Right ventricle myocardium superior (tissue), 1 donor: ENCODE measurements at regions not wholly inside any gene's neighbourhood (a gene's known extent, or its start where the extent isn't known, plus 50 kb on each side); places are given as distances from the start of the nearest gene placed in this dataset.
"Not testable (repeated sequence)": the region's sequence is repeated elsewhere in the genome, so short reads cannot be mapped to it uniquely, and the experiment has no call there.

Experiments
- ATAC-seq: fragments of 200-7000 bp; cut with Tn5 transposase; one replicate; pipeline ENCODE4 v1.9.1; 2020; ENCODE audit warnings: mild to moderate bottlenecking; ENCODE audit not compliant: poor library complexity
- DNase-seq: peaks from one replicate; pipeline ENCODE4 v3.0.0-alpha.2; 2020
- intact Hi-C: fragments of 100-400 bp; cut with DNase I; formaldehyde crosslinking; loops from one replicate; pipeline ENCODE4 v1.11.2; 2022
- donor health status: DM: no; HTN: yes; CAD: no; lungs with severe emphysema.

DNA sequence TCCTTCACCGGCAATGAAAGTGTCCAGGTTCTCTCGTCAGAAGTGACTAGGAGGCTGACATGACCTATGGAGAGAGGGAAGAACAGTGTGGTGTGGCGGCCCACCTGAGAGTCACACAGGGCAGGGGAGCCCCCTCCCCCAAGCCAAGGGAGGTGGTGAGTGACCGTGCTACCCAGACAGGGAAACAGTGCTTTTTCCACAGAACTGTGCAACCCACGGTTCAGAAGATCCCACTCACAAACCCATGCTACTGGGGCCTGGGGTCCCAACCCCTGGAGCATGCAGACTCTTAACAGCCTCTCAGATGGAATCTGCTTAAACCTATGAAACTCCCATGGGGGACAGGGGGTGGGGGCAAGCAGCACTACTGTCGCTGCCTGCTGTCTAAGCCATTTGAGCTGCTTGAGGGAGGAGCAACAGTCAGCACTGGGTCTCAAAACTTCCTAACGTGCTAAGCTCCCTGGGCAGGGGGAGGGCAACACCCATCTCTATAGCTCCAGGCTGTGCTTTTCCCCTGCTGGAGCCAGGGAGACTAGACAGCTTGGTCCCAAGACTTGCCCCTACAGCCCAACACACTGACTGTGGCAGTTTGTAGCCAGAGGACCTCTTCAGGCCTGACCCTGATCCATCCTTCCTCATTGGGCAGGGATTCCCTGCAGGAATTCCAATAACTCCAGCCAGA lies 850.4 kb upstream of the AADAT start:
- intact Hi-C loops = no loop called here
- ATAC-seq (no peak), DNase-seq (no peak)

GRCh38 chr4:170938588-170938987 lies 848.8 kb upstream of the AADAT start:
- intact Hi-C loops = no loop called here
- ATAC-seq = no peak

GRCh38 chr4:170931321-170931720 lies 841.6 kb upstream of the AADAT start:
- DNase-seq (no peak), ATAC-seq (no peak)
- intact Hi-C loops = no loop called here

More at GRCh38 chr4:170938588-170938987, 848.8 kb upstream of the AADAT start:
- DNase-seq = no peak

DNA sequence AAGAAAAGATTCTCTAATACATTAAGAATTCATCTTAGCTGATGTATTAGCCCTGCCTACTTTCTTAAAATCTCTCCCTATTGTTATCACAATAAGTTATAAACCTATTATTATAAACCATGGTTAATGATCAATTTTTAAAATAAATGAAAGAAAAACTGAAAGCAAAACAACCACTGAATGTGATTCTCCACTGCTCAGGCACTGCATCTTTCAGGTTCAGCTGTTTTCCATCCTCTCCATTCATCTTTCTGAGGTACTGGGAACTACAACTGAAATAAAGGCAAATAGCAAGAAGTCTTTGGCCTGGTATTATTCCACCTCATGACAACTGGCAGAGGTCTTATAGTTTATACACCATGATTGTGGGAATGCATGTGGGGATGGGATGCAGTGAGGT lies 798.9 kb upstream of the AADAT start:
- DNase-seq (no peak), ATAC-seq (no peak)
- intact Hi-C loops = no loop called here

GRCh38 chr4:170887396-170887795 lies 797.6 kb upstream of the AADAT start:
- intact Hi-C loops = no loop called here
- DNase-seq (no peak), ATAC-seq (no peak)

- intact Hi-C loops = no loop called here
- no peak for DNase-seq
- no peak for ATAC-seq
Observed at GRCh38 chr4:170884969-170885570, 795.3 kb upstream of the AADAT start.

DNA sequence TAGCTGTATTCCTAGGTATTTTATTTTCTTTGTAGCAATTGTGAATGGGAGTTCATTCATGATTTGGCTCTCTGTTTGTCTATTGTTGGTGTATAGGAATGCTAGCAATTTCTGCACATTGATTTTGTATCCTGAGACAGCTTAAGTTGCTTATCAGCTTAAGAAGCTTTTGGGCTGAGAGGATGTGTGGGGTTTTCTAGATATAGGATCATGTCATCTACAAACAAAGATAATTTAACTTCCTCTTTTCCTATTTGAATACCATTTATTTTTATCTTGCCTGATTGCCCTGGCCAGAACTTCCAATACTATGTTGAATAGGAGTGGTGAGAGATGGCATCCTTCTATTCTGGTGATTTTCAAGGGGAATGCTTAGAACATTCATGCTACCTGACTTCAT lies 791.9 kb upstream of the AADAT start:
- ATAC-seq, intact Hi-C loops, DNase-seq: not testable (repeated sequence)

GRCh38 chr4:170875868-170876267 lies 786.1 kb upstream of the AADAT start:
- no peak for DNase-seq
- no peak for ATAC-seq
- intact Hi-C loops = no loop called here

DNA sequence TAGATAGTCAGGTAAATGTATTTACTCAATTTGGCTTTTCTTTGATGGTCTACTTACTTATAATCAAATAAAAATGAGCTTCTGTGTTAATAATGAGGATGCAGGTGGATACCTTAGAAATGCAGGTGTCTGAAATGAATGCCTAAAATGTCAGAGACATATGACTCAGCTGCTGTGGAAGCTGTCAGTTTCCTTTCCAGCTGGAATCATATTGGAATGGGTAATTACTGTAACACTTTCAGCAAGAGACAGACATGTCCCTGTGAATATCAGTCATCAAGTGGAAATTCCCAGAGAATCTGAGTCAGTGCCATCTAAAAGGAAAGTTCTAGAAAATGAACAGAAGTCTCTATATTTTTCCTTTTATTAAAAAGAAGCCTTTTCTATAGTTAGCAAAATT lies 783.0 kb upstream of the AADAT start:
- DNase-seq (no peak), ATAC-seq (no peak)
- intact Hi-C loops = no loop called here

DNA sequence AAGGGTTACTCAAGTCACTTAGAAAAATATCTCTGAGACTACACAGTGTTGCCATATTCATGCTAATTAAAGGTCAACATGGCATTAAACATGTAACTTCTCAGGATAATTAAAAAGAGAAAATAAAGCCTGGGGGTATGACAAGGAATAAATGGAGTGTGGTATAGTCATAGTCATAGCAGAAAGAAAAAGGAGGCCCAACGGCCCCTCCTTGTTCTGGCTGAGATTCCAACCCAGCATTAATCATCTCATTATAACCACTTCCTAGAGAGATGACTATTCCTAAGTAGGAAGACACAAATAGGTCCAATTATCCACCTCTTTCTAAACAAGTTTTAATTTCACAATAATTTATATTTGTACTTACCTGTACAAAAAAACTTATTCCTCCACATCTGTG lies 778.4 kb upstream of the AADAT start:
- ATAC-seq (no peak), DNase-seq (no peak)
- intact Hi-C loops = no loop called here

GRCh38 chr4:170854097-170854496 lies 764.3 kb upstream of the AADAT start:
- intact Hi-C loops = no loop called here
- DNase-seq = no peak
- ATAC-seq = no peak

GRCh38 chr4:170853422-170854021 lies 763.8 kb upstream of the AADAT start:
- DNase-seq = peak; percentile 51
- intact Hi-C loops = no loop called here
- no peak for ATAC-seq

DNA sequence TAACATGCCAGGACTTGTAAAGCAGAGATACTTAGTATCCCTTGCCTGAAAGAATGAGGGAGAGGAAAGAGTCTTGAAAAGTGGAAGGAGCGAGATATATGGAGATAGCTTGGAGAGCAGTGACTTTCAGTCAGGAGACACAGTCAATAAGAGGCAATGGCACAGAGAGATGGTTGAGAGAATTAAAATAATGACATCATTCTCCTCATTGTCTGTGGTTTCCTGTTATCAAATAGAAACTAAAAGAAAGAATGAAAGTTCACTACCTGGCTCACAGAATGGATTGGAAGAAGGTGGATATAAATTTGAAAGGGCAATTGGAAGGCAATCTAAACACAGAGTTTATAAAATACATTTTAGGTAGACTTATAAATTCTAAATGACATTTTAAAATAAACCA lies 760.2 kb upstream of the AADAT start:
- DNase-seq (no peak), ATAC-seq (no peak)
- intact Hi-C loops = no loop called here

GRCh38 chr4:170827562-170828274 lies 738.0 kb upstream of the AADAT start:
- DNase-seq = no peak
- intact Hi-C loops = no loop called here
- ATAC-seq = no peak

- intact Hi-C loops = no loop called here
- ATAC-seq = no peak
Observed at GRCh38 chr4:170818786-170819185, 729.0 kb upstream of the AADAT start.

GRCh38 chr4:170805352-170805751 lies 715.6 kb upstream of the AADAT start:
- no peak for DNase-seq
- no peak for ATAC-seq
- intact Hi-C loops = no loop called here

More at GRCh38 chr4:170818786-170819185, 729.0 kb upstream of the AADAT start:
- no peak for DNase-seq

- no peak for ATAC-seq
- DNase-seq = no peak
- intact Hi-C loops = no loop called here
Observed at GRCh38 chr4:170804930-170805329, 715.2 kb upstream of the AADAT start.

GRCh38 chr4:170803492-170803891 lies 713.7 kb upstream of the AADAT start:
- intact Hi-C loops = no loop called here
- DNase-seq (no peak), ATAC-seq (no peak)

DNA sequence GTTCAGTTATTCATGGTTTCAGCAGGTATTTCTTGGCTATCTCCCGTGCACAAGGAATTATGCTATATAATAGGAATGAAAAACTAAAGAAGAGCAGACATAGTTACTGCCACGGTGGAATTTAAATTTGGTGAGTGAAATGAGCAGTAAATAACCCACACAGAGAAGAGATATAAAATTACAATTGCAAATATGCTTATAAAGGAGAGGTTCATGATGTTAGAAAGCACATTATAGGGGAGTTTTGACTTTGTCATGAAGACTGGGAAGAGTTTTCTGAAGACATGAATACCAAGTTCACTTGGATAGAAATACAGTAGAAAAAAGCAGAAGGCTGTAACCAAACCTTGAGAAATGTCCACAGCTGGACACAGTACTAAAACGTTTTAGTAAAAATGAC lies 712.0 kb upstream of the AADAT start:
- intact Hi-C loops = no loop called here
- no peak for ATAC-seq
- DNase-seq = no peak

- DNase-seq (no peak), ATAC-seq (no peak)
- intact Hi-C loops = no loop called here
Observed at GRCh38 chr4:170794525-170794924, 704.8 kb upstream of the AADAT start.
